Nephron (organoid): ENCODE measurements at regions not wholly inside any gene's neighbourhood (a gene's known extent, or its start where the extent isn't known, plus 50 kb on each side); places are given as distances from the start of the nearest gene placed in this dataset.
A peak's percentile ranks its signal among the peaks of the same experiment; 100 is the strongest.

Experiments
- H3K27ac Mint-ChIP-seq, 3 experiments: 2 replicates each; pipeline ENCODE4 v1.8.0; 2020; ENCODE audit warnings: mixed read lengths in 3 of 3, mild to moderate bottlenecking in 2 of 3, moderate library complexity in 1 of 3
- H3K27me3 Mint-ChIP-seq: 2 replicates; pipeline ENCODE4 v1.8.0; 2021; ENCODE audit warnings: low read depth, mild to moderate bottlenecking, moderate library complexity, mixed read lengths
- H3K36me3 Mint-ChIP-seq: 2 replicates; pipeline ENCODE4 v1.8.0; 2020; ENCODE audit warnings: low read depth, mixed read lengths
- H3K4me1 Mint-ChIP-seq: 2 replicates; pipeline ENCODE4 v1.8.0; 2020; ENCODE audit warnings: mixed read lengths
- H3K4me3 Mint-ChIP-seq, 3 experiments: 2 replicates each; pipeline ENCODE4 v1.8.0; 2020; ENCODE audit warnings: mild to moderate bottlenecking in 3 of 3, mixed read lengths in 3 of 3, moderate library complexity in 2 of 3
- H3K9me3 Mint-ChIP-seq: 2 replicates; pipeline ENCODE4 v1.8.0; 2020; ENCODE audit warnings: mixed read lengths
- CTCF ChIP-seq, 3 experiments: fragments of 200-600 bp; sonication (generic); IDR thresholded peaks; one replicate each; pipeline ENCODE4 v1.5.0; 2021; ENCODE audit warnings: antibody characterized with exemption in 3 of 3; ENCODE audit not compliant: unreplicated experiment in 3 of 3

GRCh38 chr3:27935492-27935891 lies 213.4 kb upstream of the EOMES start:
- H3K4me3 Mint-ChIP-seq, result no peak overlapping the region
- H3K36me3 Mint-ChIP-seq, result no peaks in the 10 kb centered on the region
- no peak overlapping the region for H3K27ac Mint-ChIP-seq
- no peaks in the 10 kb centered on the region for H3K27me3 Mint-ChIP-seq
- TF ChIP-seq CTCF (IDR thresholded peaks at IDR 0.05; ENCODE audit: unreplicated experiment in 3 of 3), result no peak
- no peaks in the 10 kb centered on the region for H3K9me3 Mint-ChIP-seq
- peaks cover 8% of the 10 kb centered on the region for H3K4me1 Mint-ChIP-seq

GRCh38 chr3:27939521-27939920 lies 217.4 kb upstream of the EOMES start:
- H3K4me1 Mint-ChIP-seq, result peaks cover 8% of the 10 kb centered on the region
- no peaks in the 10 kb centered on the region for H3K9me3 Mint-ChIP-seq
- no peaks in the 10 kb centered on the region for H3K27me3 Mint-ChIP-seq
- no peaks in the 10 kb centered on the region for H3K36me3 Mint-ChIP-seq
- no peak for TF ChIP-seq CTCF (IDR thresholded peaks at IDR 0.05; ENCODE audit: unreplicated experiment in 3 of 3)
- H3K4me3 Mint-ChIP-seq, result no peak overlapping the region
- no peak overlapping the region for H3K27ac Mint-ChIP-seq

- peaks cover 8% of the 10 kb centered on the region for H3K4me1 Mint-ChIP-seq
- no peak for TF ChIP-seq CTCF (IDR thresholded peaks at IDR 0.05; ENCODE audit: unreplicated experiment in 3 of 3)
- no peak overlapping the region for H3K4me3 Mint-ChIP-seq
- no peaks in the 10 kb centered on the region for H3K36me3 Mint-ChIP-seq
- H3K27ac Mint-ChIP-seq, result no peak overlapping the region
- no peaks in the 10 kb centered on the region for H3K27me3 Mint-ChIP-seq
- H3K9me3 Mint-ChIP-seq, result no peaks in the 10 kb centered on the region
Observed at GRCh38 chr3:27939940-27940339, 217.8 kb upstream of the EOMES start.

- Mint-ChIP-seq H3K4me1 (peaks cover 8% of the 10 kb centered on the region), H3K27me3 (no peaks in the 10 kb centered on the region), H3K9me3 (peaks cover 3% of the 10 kb centered on the region), H3K36me3 (no peaks in the 10 kb centered on the region), H3K4me3 (no peak overlapping the region), H3K27ac (no peak overlapping the region)
- peak in 1 of 3 experiments; percentile 9 for TF ChIP-seq CTCF (IDR thresholded peaks at IDR 0.05; ENCODE audit: unreplicated experiment in 3 of 3)
Observed at GRCh38 chr3:27943106-27943505, 221.0 kb upstream of the EOMES start.

GRCh38 chr3:27945229-27945628 lies 223.1 kb upstream of the EOMES start:
- H3K4me1 Mint-ChIP-seq, result peaks cover 1% of the 10 kb centered on the region
- no peak overlapping the region for H3K4me3 Mint-ChIP-seq
- H3K27me3 Mint-ChIP-seq, result no peaks in the 10 kb centered on the region
- no peaks in the 10 kb centered on the region for H3K36me3 Mint-ChIP-seq
- TF ChIP-seq CTCF (IDR thresholded peaks at IDR 0.05; ENCODE audit: unreplicated experiment in 3 of 3), result no peak
- H3K9me3 Mint-ChIP-seq, result peaks cover 5% of the 10 kb centered on the region
- H3K27ac Mint-ChIP-seq, result no peak overlapping the region

GRCh38 chr3:27960133-27960532 lies 238.0 kb upstream of the EOMES start:
- Mint-ChIP-seq H3K9me3 (no peaks in the 10 kb centered on the region), H3K4me3 (no peak overlapping the region), H3K27ac (no peak overlapping the region), H3K27me3 (no peaks in the 10 kb centered on the region), H3K36me3 (no peaks in the 10 kb centered on the region), H3K4me1 (no peaks in the 10 kb centered on the region)
- TF ChIP-seq CTCF (IDR thresholded peaks at IDR 0.05; ENCODE audit: unreplicated experiment in 3 of 3), result no peak
